Common myeloid progenitor, CD34-positive (primary cell): ENCODE measurements at regions not wholly inside any gene's neighbourhood (a gene's known extent, or its start where the extent isn't known, plus 50 kb on each side); places are given as distances from the start of the nearest gene placed in this dataset.

Experiments used
- CTCF ChIA-PET: fragments of 350-600 bp; sonication (Branson Sonifier 250); formaldehyde crosslinking; loops from one replicate; lab custom pipeline; 2021; ENCODE audit warnings: antibody characterized with exemption; lab: Charles Lee
- POLR2A ChIA-PET: fragments of 350-600 bp; sonication (Branson Sonifier 250); formaldehyde crosslinking; loops from one replicate; lab custom pipeline; 2021; ENCODE audit warnings: antibody characterized with exemption; lab: Charles Lee
- DNase-seq, 3 donors: peaks; one replicate each; pipeline versions ENCODE4 v3.0.0 to v3.0.0-alpha.2; 2013
- H3K27ac ChIP-seq, 2 experiments: 1 replicate in 1 of 2; 2 replicates in 1 of 2; pipeline ENCODE4 v1.7.0; 2013; ENCODE audit warnings: inconsistent platforms in 2 of 2, low read length in 2 of 2, mild to moderate bottlenecking in 2 of 2, low read depth in 1 of 2, moderate library complexity in 1 of 2; ENCODE audit not compliant: severe bottlenecking in 2 of 2, insufficient read depth in 1 of 2, poor library complexity in 1 of 2
- H3K27me3 ChIP-seq, 5 experiments: replicated peaks in 2 of 5; 1 replicate in 3 of 5; 2 replicates in 2 of 5; pipeline versions ENCODE4 v1.6.1 to v1.7.0; 2013; ENCODE audit warnings: low read length in 4 of 5, mild to moderate bottlenecking in 2 of 5, moderate library complexity in 2 of 5, inconsistent platforms in 1 of 5; ENCODE audit not compliant: insufficient read depth in 5 of 5, control insufficient read depth in 4 of 5
- H3K36me3 ChIP-seq, 4 experiments: 1 replicate in 2 of 4; 2 replicates in 2 of 4; pipeline versions ENCODE4 v1.6.1 to v1.7.0; 2013; ENCODE audit warnings: low read length in 3 of 4, control low read depth in 1 of 4, mild to moderate bottlenecking in 1 of 4; ENCODE audit not compliant: control insufficient read depth in 4 of 4, insufficient read depth in 4 of 4
- H3K4me1 ChIP-seq, 4 experiments: 1 replicate in 3 of 4; 2 replicates in 1 of 4; pipeline versions ENCODE4 v1.6.1 to v1.7.1; 2013; ENCODE audit warnings: low read length in 3 of 4, mild to moderate bottlenecking in 3 of 4, control low read depth in 1 of 4, inconsistent platforms in 1 of 4, moderate library complexity in 1 of 4; ENCODE audit not compliant: control insufficient read depth in 4 of 4, insufficient read depth in 4 of 4; ENCODE audit errors: control extremely low read depth in 1 of 4
- H3K4me3 ChIP-seq, 7 experiments: 1 replicate in 4 of 7; 2 replicates in 3 of 7; pipeline versions ENCODE4 v1.5.1 to v1.7.0; 2013; ENCODE audit warnings: mild to moderate bottlenecking in 7 of 7, low read length in 6 of 7, moderate library complexity in 6 of 7, inconsistent platforms in 2 of 7, low read depth in 2 of 7, control low read depth in 1 of 7; ENCODE audit not compliant: insufficient read depth in 4 of 7, control insufficient read depth in 1 of 7; ENCODE audit errors: extremely low read depth in 1 of 7
- H3K9me3 ChIP-seq, 5 experiments: 1 replicate in 4 of 5; 2 replicates in 1 of 5; pipeline versions ENCODE4 v1.6.1 to v1.7.1; 2013; ENCODE audit warnings: low read length in 4 of 5, mild to moderate bottlenecking in 2 of 5, inconsistent platforms in 1 of 5, low read depth in 1 of 5, moderate library complexity in 1 of 5; ENCODE audit not compliant: control insufficient read depth in 4 of 5, insufficient read depth in 2 of 5; ENCODE audit errors: control extremely low read depth in 1 of 5
- WGBS: methylation state at CpG from one replicate; pipeline ENCODE4 v1.1.5; 2013; ENCODE audit not compliant: insufficient coverage; 5-methylcytosine and 5-hydroxymethylcytosine counted together

GRCh38 chr15:95267481-95267880 is 1036.1 kb downstream of the MCTP2 start:
- Histone ChIP-seq H3K27me3 (peaks cover 8 to 46% (median 18%) of the 10 kb centered on the region in 5 experiments), H3K36me3 (no peaks in the 10 kb centered on the region), H3K9me3 (no peaks in the 10 kb centered on the region), H3K4me1 (no peaks in the 10 kb centered on the region), H3K27ac (no peak overlapping the region), H3K4me3 (no peak overlapping the region)
- CTCF ChIA-PET, result interaction anchor here (0.8 to 1.3 kb wide), 2 partner anchors 9 to 1089 kb away, joined by 3 to 4 read pairs; no protein-coding TSS in a partner anchor
- whole genome bisulfite sequencing, result 60% methylated on average over 1 of the region's 3 CpGs
- DNase-seq, result no peak
- POLR2A ChIA-PET, result interaction anchor here (0.6 kb wide), 1 partner anchor 22 kb away, joined by 7 read pairs; no protein-coding TSS in a partner anchor

DNA sequence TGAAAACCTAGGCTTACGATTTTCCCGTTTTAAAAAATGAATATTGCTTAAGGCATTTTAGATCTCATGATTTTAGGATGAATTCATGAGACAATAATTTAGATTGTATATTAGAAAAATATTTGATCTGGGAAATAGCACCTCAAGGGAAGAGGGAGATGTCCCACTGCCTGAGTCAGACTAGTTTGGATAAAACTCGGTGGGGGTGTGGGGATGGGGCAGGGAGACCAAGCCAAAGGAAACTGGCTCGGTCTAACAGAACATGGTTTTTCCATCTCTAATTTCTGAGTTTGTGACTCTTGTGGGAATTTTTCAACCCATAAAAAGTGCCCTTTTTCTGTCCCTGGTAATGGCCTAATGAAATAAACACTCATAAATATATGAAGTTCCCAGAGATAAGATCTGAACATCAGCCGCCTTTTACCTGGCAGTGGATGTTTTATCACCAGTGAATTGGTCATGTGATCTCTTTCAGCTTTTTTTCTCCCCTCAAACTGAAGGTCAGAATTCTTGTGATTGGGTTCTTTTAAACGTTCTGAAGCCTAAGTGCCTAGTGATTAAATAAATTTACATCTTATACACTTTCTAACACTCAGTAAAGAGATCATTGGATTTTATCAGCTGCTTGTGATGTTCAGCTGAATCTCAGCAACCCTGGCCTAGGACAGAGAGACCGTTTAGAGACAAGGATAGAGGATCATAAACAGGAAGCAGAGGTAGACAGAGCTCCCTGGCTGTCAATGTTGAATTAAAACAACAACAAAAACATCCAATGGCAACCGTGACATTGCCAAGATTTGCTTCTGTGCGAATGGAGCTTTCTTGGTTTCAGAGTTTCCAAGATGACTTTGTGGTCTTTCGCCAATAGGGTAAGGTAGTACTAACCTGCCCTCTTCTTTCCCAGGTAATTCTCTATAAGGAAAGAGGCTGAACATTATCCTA is 1038.2 kb downstream of the MCTP2 start:
- POLR2A ChIA-PET, result no interaction called here
- 78% methylated on average over 9 of the region's 10 CpGs for whole genome bisulfite sequencing
- H3K36me3 ChIP-seq, result no peaks in the 10 kb centered on the region

DNA sequence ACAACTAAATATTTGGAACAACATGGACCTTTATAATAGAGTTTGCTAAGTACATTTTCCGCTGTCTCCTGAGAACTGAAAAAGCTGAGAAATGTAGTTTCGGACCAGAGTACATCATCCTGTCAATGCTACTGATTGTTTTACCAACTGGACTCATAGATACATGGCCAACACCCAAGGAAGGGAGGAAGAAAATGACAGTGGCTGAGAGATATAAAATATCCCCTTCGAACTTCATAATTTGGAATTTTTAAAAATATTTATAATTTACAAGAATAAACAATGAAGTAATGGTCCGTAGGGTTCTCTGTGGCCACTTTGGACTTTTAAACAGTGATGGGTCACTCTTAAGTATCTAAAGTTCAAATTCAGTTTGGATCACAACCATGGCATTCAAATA is 1042.7 kb downstream of the MCTP2 start:
- Histone ChIP-seq H3K4me3 (no peak overlapping the region), H3K4me1 (no peaks in the 10 kb centered on the region), H3K27me3 (peaks cover 4 to 36% (median 14%) of the 10 kb centered on the region in 5 experiments), H3K9me3 (no peaks in the 10 kb centered on the region), H3K36me3 (no peaks in the 10 kb centered on the region), H3K27ac (no peak overlapping the region)
- ChIA-PET POLR2A (no interaction called here), CTCF (interaction anchor here (0.9 kb wide), 1 partner anchor 698 kb away, joined by 3 read pairs; no protein-coding TSS in a partner anchor)
- no peak for DNase-seq
- WGBS, result 100% methylated on average over 2 of the region's 4 CpGs

More for the DNA sequence above, 1038.2 kb downstream of the MCTP2 start:
- DNase-seq, result no peak
- Histone ChIP-seq H3K9me3 (no peaks in the 10 kb centered on the region), H3K27ac (no peak overlapping the region), H3K27me3 (peaks cover 5 to 43% (median 12%) of the 10 kb centered on the region in 5 experiments), H3K4me3 (no peak overlapping the region), H3K4me1 (no peaks in the 10 kb centered on the region)
- CTCF ChIA-PET, result interaction anchor here (2.8 kb wide), 1 partner anchor 10 kb away, joined by 7 read pairs; no protein-coding TSS in a partner anchor

DNA sequence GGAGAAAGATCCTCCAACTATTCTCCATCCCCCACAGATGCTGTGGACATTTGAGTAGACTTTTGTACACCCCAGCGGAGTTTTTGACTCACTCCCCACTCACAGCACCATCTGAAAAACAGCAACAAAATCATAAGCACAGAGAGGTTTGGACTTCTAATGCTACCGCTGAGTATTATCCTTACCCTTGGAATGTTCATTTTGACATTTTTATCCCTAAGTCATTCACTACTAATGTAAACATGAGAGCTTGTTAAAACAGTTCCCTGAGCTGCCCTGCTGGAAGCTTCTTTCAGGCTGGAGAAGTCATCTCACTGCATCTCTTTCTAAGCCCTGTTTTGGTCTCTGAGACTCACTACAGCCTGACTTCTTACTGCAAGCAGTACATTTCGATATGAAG is 1045.9 kb downstream of the MCTP2 start:
- ChIA-PET CTCF (interaction anchor here (1.3 kb wide), 1 partner anchor 11 kb away, joined by 3 read pairs; no protein-coding TSS in a partner anchor), POLR2A (no interaction called here)
- Histone ChIP-seq H3K4me1 (no peaks in the 10 kb centered on the region), H3K27me3 (peaks cover 3 to 45% (median 16%) of the 10 kb centered on the region in 5 experiments), H3K4me3 (no peak overlapping the region), H3K36me3 (no peaks in the 10 kb centered on the region), H3K9me3 (no peaks in the 10 kb centered on the region), H3K27ac (no peak overlapping the region)
- 100% methylated on average over 3 of the region's 3 CpGs for WGBS
- no peak for DNase-seq

- POLR2A ChIA-PET, result no interaction called here
- H3K4me3 ChIP-seq, result no peak overlapping the region
- WGBS, result 97% methylated on average over 3 of the region's 6 CpGs
- CTCF ChIA-PET, result interaction anchor here (1.3 kb wide), 1 partner anchor 9 kb away, joined by 3 read pairs; no protein-coding TSS in a partner anchor
- H3K27me3 ChIP-seq, result peaks cover 7 to 57% (median 16%) of the 10 kb centered on the region in 5 experiments
- no peaks in the 10 kb centered on the region for H3K36me3 ChIP-seq
- DNase-seq, result no peak
- no peaks in the 10 kb centered on the region for H3K9me3 ChIP-seq
- H3K4me1 ChIP-seq, result no peaks in the 10 kb centered on the region
- no peak overlapping the region for H3K27ac ChIP-seq
Observed at GRCh38 chr15:95278532-95279245, 1047.3 kb downstream of the MCTP2 start.

DNA sequence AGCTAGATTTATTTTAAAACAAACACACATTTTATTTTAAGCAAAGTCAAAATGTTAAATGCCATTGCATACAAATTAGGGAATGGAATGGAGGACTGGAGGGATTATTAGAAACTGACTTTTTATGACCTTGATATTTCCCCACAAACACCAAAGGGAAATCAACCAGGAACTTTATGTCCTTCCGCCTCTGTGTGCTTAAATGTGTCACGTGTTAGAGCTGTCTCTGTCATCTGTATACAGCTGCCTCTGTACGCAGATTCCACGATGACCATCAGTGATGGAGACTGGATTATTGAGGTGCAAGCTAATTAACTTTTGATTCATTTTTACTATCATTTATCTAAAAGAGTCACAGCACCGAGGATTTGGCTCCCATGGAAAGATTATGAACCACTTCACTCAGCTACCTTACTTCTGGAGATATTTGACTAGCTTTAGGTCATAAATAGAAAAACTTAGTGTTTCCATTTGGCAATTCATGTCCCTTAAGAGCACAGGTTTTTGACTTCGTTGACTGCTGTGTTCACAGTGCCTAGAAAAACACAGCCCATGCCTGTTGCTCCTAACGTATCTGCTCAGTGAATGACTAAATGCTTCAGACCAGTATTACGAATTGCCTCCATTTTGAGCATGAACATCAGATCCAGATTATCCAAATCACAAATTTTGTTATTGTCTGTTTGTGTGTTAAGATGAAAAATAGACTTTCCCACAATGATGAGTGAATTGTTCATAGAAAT is 1048.1 kb downstream of the MCTP2 start:
- no peaks in the 10 kb centered on the region for H3K9me3 ChIP-seq
- WGBS, result 100% methylated on average over 1 of the region's 8 CpGs
- peaks cover 0 to 1% (median 0%) of the 10 kb centered on the region in 4 experiments for H3K4me1 ChIP-seq
- ChIA-PET POLR2A (no interaction called here), CTCF (no interaction called here)
- no peak for DNase-seq
- no peak overlapping the region for H3K27ac ChIP-seq
- no peaks in the 10 kb centered on the region for H3K36me3 ChIP-seq
- H3K27me3 ChIP-seq, result peaks cover 7 to 61% (median 16%) of the 10 kb centered on the region in 5 experiments
- H3K4me3 ChIP-seq, result no peak overlapping the region
